Natural killer cell (primary cell): ENCODE measurements at regions not wholly inside any gene's neighbourhood (a gene's known extent, or its start where the extent isn't known, plus 50 kb on each side); places are given as distances from the start of the nearest gene placed in this dataset.

Experiments used
- ATAC-seq, 3 donors: fragments of 150-1000 bp in 2 of 3; fragments of 200-7000 bp in 1 of 3; cut with Tn5 transposase; 1 replicate in 1 of 3; 2 replicates in 2 of 3; pipeline ENCODE4 v1.10.0; 2021; ENCODE audit warnings: mild to moderate bottlenecking in 2 of 3, moderate library complexity in 2 of 3
- DNase-seq, 2 donors: peaks; one replicate each; pipeline versions ENCODE4 v3.0.0 to v3.0.0-alpha.2; 2013 to 2021; ENCODE audit warnings: mixed read lengths in 1 of 2
- H3K27ac ChIP-seq: one replicate; pipeline ENCODE4 v1.5.1; 2013; ENCODE audit warnings: mild to moderate bottlenecking, low read length
- H3K27me3 ChIP-seq: one replicate; pipeline ENCODE4 v1.6.1; 2013; ENCODE audit warnings: low read length; ENCODE audit not compliant: control insufficient read depth, insufficient read depth
- H3K36me3 ChIP-seq: one replicate; pipeline ENCODE4 v1.6.1; 2013; ENCODE audit warnings: low read length; ENCODE audit not compliant: control insufficient read depth, insufficient read depth
- H3K4me1 ChIP-seq: one replicate; pipeline ENCODE4 v1.6.1; 2013; ENCODE audit warnings: low read length; ENCODE audit not compliant: control insufficient read depth, insufficient read depth
- H3K4me3 ChIP-seq: one replicate; pipeline ENCODE4 v1.5.1; 2013; ENCODE audit warnings: low read length
- H3K9me3 ChIP-seq: one replicate; pipeline ENCODE4 v1.6.1; 2013; ENCODE audit warnings: low read length; ENCODE audit not compliant: control insufficient read depth, insufficient read depth
- H3K27ac Mint-ChIP-seq, 2 donors: one replicate each; pipeline ENCODE4 v1.8.0; 2022; ENCODE audit warnings: mild to moderate bottlenecking in 2 of 2, mixed read lengths in 2 of 2, moderate library complexity in 1 of 2
- H3K27me3 Mint-ChIP-seq, 2 donors: one replicate each; pipeline ENCODE4 v1.8.0; 2022; ENCODE audit warnings: low read depth in 2 of 2, mixed read lengths in 2 of 2
- H3K36me3 Mint-ChIP-seq: one replicate; pipeline ENCODE4 v1.8.0; 2022; ENCODE audit warnings: mixed read lengths
- H3K4me1 Mint-ChIP-seq, 2 donors: one replicate each; pipeline ENCODE4 v1.8.0; 2022; ENCODE audit warnings: mixed read lengths in 2 of 2
- H3K4me3 Mint-ChIP-seq: one replicate; pipeline ENCODE4 v1.8.0; 2022; ENCODE audit warnings: mild to moderate bottlenecking, moderate library complexity, mixed read lengths
- H3K9me3 Mint-ChIP-seq, 2 donors: one replicate each; pipeline ENCODE4 v1.8.0; 2022; ENCODE audit warnings: mixed read lengths in 2 of 2
- WGBS: methylation state at CpG from one replicate; pipeline ENCODE4 v1.1.7; 2013; ENCODE audit warnings: missing lambda C conversion rate; ENCODE audit not compliant: insufficient coverage; 5-methylcytosine and 5-hydroxymethylcytosine counted together
- intact Hi-C: fragments of 100-400 bp; cut with micrococcal nuclease; formaldehyde crosslinking; loops from one replicate; pipeline ENCODE4 v1.14.2; 2022
- TF ChIP-seq, protein P1 (sequence below): fragments of 200-600 bp; IDR thresholded peaks from one replicate; pipeline ENCODE4 v1.8.0; 2022; ENCODE audit warnings: antibody characterized with exemption

DNA sequence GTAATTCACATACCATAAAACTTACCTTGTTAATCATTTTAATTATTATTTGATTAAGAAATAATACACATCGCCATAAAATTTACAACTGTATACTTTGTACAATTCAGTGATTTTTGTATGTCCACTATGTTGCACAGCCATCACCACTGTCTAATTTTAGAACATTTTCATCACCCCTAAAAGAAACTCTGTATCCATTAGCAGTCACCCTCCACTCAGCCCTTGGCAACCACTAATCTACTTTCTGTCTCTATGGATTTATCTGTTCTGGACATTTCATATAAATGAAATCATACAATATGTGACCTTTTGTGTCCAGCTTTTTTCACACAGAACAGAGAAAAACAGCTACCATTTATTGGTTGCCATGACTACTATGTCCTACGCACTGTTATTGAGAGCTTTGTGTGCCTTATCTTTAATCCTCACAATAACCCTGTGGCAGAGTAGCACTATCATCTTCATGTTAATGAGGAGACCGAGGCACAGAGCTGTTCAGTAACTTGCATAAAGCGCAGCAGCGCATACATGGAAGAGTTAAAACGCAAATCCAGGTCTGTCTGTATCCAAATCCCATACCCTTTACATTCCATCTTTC, 64.6 kb upstream of the PAGE1 start:
- no peak overlapping the region for H3K27ac Mint-ChIP-seq
- no peaks in the 10 kb centered on the region for H3K4me1 Mint-ChIP-seq
- intact Hi-C loops, result no loop called here

DNA sequence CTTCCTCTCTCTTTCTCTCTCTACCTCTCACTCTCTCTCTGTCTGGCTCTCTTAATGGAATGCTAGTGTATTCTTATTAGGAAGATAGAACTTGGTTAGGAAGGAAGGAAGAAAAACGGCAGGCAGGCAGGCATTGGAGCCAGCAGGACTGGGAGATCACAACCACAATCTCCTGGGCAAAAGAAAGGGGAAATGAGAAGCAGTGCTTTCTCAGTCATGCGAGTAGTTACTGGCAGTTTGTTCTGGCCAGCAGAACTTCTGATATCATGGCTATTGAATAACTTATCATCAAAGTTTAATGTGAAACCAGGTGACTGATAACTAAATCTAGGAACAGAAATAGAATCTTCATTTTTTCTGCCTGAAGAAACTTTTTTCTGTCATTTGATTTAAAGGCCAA, 60.9 kb upstream of the PAGE1 start:
- Mint-ChIP-seq H3K4me1 (no peaks in the 10 kb centered on the region), H3K36me3 (no peaks in the 10 kb centered on the region), H3K9me3 (no peaks in the 10 kb centered on the region), H3K4me3 (no peak overlapping the region), H3K27me3 (peaks cover 8 to 45% of the 10 kb centered on the region in 2 donors), H3K27ac (no peak overlapping the region)
- TF ChIP-seq, protein P1, sequence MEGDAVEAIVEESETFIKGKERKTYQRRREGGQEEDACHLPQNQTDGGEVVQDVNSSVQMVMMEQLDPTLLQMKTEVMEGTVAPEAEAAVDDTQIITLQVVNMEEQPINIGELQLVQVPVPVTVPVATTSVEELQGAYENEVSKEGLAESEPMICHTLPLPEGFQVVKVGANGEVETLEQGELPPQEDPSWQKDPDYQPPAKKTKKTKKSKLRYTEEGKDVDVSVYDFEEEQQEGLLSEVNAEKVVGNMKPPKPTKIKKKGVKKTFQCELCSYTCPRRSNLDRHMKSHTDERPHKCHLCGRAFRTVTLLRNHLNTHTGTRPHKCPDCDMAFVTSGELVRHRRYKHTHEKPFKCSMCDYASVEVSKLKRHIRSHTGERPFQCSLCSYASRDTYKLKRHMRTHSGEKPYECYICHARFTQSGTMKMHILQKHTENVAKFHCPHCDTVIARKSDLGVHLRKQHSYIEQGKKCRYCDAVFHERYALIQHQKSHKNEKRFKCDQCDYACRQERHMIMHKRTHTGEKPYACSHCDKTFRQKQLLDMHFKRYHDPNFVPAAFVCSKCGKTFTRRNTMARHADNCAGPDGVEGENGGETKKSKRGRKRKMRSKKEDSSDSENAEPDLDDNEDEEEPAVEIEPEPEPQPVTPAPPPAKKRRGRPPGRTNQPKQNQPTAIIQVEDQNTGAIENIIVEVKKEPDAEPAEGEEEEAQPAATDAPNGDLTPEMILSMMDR, result no peak
- Histone ChIP-seq H3K36me3 (no peaks in the 10 kb centered on the region), H3K4me3 (no peak overlapping the region), H3K27ac (no peak overlapping the region), H3K4me1 (no peaks in the 10 kb centered on the region), H3K27me3 (no peaks in the 10 kb centered on the region), H3K9me3 (no peaks in the 10 kb centered on the region)
- no peak for DNase-seq
- 0% methylated on average over 1 of the region's 2 CpGs for WGBS
- ATAC-seq, result no peak
- intact Hi-C loops, result no loop called here

More for the DNA sequence above, 64.6 kb upstream of the PAGE1 start:
- H3K9me3 ChIP-seq, result no peaks in the 10 kb centered on the region
- H3K27ac ChIP-seq, result no peak overlapping the region
- no peaks in the 10 kb centered on the region for H3K27me3 ChIP-seq
- no peaks in the 10 kb centered on the region for H3K36me3 Mint-ChIP-seq
- H3K4me1 ChIP-seq, result no peaks in the 10 kb centered on the region
- no peaks in the 10 kb centered on the region for H3K9me3 Mint-ChIP-seq
- DNase-seq (no peak), ATAC-seq (no peak)
- H3K4me3 Mint-ChIP-seq, result no peak overlapping the region
- peaks cover 11 to 52% of the 10 kb centered on the region in 2 donors for H3K27me3 Mint-ChIP-seq
- H3K4me3 ChIP-seq, result no peak overlapping the region
- TF ChIP-seq, protein P1, result no peak
- H3K36me3 ChIP-seq, result no peaks in the 10 kb centered on the region
- WGBS, result 97% methylated on average over 3 of the region's 6 CpGs

DNA sequence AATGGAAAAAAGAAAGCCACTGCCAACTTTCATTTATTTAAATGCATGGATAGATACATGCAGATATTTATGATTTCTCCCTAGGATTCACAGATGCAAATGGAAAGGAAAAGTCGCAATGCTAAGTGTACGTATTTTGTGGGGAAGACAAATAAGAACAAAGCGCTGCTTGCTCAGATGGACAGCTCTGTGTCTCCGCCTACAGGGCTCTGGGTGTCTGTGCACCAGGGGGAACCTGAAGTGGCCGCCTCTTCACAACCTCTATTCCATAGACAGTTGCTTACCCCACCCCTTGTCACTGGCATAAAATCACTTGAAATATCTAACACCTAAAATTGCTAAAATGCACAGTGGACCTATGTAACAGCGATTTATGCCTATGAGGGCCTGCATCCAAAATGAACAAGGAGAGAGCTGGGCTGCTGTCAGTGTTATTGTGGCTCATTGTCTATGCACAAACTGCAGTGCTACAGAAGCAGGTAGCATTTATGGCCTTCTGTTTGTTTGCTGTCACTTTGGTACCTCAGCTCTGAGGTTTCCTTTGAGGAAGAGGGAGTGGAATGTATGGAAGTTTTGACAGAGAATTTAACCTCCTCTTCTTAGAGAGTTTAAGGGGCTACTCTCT, 58.6 kb upstream of the PAGE1 start:
- H3K27ac ChIP-seq, result no peak overlapping the region
- TF ChIP-seq, protein P1, result peak; percentile 54
- peaks cover 8 to 57% of the 10 kb centered on the region in 2 donors for H3K27me3 Mint-ChIP-seq
- H3K27me3 ChIP-seq, result no peaks in the 10 kb centered on the region
- no peaks in the 10 kb centered on the region for H3K36me3 Mint-ChIP-seq
- H3K4me1 ChIP-seq, result no peaks in the 10 kb centered on the region
- no peak overlapping the region for H3K4me3 Mint-ChIP-seq
- H3K36me3 ChIP-seq, result no peaks in the 10 kb centered on the region
- no peaks in the 10 kb centered on the region for H3K9me3 Mint-ChIP-seq
- WGBS, result 14% methylated on average over 6 of the region's 6 CpGs
- no peak overlapping the region for H3K4me3 ChIP-seq
- H3K27ac Mint-ChIP-seq, result no peak overlapping the region
- no peaks in the 10 kb centered on the region for H3K9me3 ChIP-seq
- intact Hi-C loops, result no loop called here
- H3K4me1 Mint-ChIP-seq, result no peaks in the 10 kb centered on the region
- DNase-seq (peak in 1 of 2 donors; percentile 71), ATAC-seq (peak in 2 of 3 donors; percentile 64 to 74)

DNA sequence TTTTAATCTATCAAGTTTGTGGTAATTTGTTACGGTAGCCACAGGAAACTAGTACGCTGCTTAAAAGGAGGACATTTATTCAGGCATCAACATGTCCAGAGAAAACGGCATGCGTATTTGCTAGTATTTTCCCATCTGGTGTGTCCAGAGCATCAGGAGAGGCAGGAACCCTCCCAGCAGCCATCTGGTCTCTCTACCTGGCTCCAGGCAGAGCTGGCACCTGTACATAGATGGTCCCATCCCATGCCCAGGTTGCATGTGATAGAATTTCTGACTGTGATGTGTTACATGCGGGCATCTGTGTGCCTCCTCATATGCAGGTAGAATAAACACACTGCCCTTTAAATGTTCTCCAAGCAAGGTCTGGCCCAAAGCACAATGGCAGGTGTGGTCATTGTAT, 57.9 kb upstream of the PAGE1 start:
- TF ChIP-seq, protein P1, result no peak
- intact Hi-C loops, result no loop called here
- H3K27ac Mint-ChIP-seq, result no peak overlapping the region
- no peak overlapping the region for H3K27ac ChIP-seq
- H3K4me3 Mint-ChIP-seq, result no peak overlapping the region
- H3K36me3 Mint-ChIP-seq, result no peaks in the 10 kb centered on the region
- no peaks in the 10 kb centered on the region for H3K9me3 ChIP-seq
- H3K4me1 ChIP-seq, result no peaks in the 10 kb centered on the region
- 97% methylated on average over 5 of the region's 5 CpGs for WGBS
- H3K27me3 ChIP-seq, result no peaks in the 10 kb centered on the region
- H3K9me3 Mint-ChIP-seq, result no peaks in the 10 kb centered on the region
- no peak overlapping the region for H3K4me3 ChIP-seq
- ATAC-seq (no peak), DNase-seq (no peak)
- H3K27me3 Mint-ChIP-seq, result peaks cover 12 to 61% of the 10 kb centered on the region in 2 donors
- H3K36me3 ChIP-seq, result no peaks in the 10 kb centered on the region
- H3K4me1 Mint-ChIP-seq, result no peaks in the 10 kb centered on the region
